Posterior vena cava (tissue), 2 donors: ENCODE measurements at regions not wholly inside any gene's neighbourhood (a gene's known extent, or its start where the extent isn't known, plus 50 kb on each side); places are given as distances from the start of the nearest gene placed in this dataset.
"Not testable (repeated sequence)": the region's sequence is repeated elsewhere in the genome, so short reads cannot be mapped to it uniquely, and the experiment has no call there.

Experiments used
- DNase-seq: peaks from one replicate; pipeline ENCODE4 v3.0.0-alpha.2; 2020; ENCODE audit warnings: low spot score
- intact Hi-C, 2 donors: fragments of 100-400 bp; cut with DNase I; formaldehyde crosslinking; loops; one replicate each; pipeline versions ENCODE4 v1.14.1 to v1.14.2; 2022 to 2023
- donor health status: DM: yes; HTN: yes; CAD: no.
- donor health status: DM: yes; HTN: yes; CAD: no.

DNA sequence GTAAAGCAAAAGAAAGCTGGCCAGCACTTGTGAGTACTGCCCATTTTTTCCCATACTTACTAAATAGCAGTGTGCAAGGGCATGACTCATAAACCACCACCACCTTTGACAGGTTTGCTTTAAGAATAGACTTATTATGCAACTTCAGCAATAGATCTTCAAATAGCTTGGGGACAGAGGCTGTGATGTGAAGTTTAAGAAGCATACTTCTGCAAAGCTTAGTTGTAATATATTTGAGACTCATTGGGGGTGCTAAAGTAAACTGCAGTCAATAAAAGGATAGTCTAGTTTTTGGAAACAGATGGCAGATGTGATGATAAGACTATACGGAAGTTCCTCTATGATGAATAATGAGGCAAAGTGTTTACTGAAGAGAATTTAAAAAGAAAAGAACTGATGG lies 210.0 kb downstream of the PLA2G4A start:
- intact Hi-C loops, result no loop called here
- DNase-seq, result no peak

DNA sequence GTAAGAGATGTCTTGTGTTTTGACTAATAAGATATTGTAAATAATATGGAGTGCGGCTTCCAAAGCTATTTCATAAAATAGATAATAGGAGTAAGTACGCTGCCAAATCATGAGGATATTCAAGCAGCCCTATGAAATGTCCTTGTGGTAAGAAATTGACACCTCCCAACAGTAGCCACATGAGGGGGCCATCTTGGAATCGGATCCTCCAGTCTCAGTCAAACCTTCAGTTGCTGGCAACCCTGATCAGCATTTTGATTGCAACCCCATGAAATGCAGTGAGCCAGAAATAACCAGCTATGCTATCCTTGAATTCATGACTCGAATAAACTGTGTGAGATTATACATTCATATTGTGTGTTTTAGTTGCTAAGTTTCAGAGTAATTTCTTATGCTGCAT lies 212.4 kb downstream of the PLA2G4A start:
- intact Hi-C loops, result no loop called here

DNA sequence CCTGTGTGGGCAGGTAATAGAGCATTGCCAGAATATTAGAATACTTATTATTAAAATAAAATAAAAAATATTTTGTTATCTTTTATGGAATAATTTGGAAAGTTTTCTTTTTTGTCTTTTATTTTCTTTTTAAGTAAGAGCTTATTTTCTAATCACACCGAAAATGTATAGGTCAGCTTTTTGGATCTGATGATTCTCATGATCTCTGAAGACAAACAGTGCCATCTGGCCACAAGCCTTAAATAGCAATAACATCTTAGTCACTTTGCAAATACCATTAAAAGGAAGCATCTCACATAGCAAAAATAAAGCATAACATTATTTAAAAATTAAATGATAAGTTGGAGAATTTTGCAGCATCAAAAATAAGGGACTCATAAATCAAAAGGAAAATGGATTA lies 213.8 kb downstream of the PLA2G4A start:
- intact Hi-C loops, result no loop called here
- no peak for DNase-seq

More for the DNA sequence above, 212.4 kb downstream of the PLA2G4A start:
- DNase-seq, result no peak

DNA sequence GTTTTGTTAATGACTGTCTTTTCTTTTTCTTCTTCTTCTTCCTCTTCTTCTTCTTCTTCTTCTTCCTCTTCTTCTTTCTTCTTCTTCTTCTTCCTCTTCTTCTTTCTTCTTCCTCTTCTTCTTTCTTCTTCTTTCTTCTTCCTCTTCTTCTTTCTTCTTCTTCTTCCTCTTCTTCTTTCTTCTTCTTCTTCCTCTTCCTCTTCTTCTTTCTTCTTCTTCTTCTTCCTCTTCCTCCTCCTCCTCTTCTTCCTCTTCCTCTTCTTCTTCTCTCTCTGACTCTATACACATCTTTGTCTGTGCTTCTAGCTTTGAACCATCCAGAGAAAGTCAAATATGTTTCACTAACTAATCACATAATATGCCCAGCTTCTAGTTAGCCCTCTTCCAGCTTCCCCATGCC lies 214.7 kb downstream of the PLA2G4A start:
- DNase-seq, intact Hi-C loops: not testable (repeated sequence)

DNA sequence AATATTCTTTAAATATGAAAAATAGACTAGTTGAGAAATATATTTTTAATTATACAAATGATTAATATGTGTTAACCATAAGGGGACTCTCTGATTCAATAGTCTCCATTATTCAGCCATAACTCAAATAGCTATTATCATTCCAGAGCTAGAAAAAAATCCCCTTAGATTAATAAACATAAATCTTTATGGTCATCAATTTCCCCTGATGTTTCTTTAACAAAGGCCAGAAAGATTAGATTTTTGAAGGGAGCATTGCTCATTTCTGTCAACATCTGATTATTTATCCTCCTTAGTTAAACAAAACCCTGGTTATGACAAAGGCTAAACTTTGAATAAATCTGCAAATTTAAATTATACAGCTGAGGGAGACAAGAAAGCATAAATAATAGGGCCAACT lies 215.7 kb downstream of the PLA2G4A start:
- intact Hi-C loops, result no loop called here
- DNase-seq, result no peak

DNA sequence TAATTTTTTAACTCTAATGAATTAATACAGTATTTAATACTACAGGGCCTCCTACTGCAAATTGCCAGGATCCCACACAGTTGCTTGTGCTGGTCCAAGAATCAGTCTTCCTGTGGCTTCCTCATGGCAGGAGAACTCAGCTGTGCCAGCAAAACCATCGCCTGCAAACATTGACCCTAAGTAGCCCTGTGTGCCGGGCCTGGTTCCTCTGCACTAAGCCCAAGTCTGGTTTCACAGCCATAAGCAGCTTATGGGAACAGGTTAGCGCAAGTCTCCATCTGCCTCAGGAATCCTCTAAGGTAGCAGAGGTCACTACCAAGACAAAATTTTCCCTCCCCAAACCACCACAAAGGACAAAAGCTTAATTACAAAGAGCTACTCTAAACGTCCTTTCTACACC lies 216.6 kb downstream of the PLA2G4A start:
- no peak for DNase-seq
- intact Hi-C loops, result no loop called here

DNA sequence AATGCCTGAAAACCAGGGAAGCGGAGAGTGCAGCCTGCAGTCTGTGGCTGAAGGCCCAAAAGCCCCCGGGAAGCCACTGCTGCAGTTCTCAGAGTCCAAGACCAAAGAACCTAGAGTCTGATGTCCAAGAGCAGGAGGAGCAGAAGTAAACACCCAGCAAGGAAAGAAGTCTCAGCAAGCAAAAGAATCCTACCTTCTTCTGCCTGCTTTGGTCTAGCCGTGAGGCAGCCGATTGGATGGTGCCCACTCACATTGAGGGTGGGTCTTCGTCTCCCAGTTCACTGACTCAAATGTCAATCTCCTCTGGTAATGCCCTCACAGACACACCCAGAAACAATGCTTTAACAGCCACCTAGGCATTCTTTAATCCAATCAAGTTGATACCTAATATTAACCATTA lies 217.5 kb downstream of the PLA2G4A start:
- intact Hi-C loops, result no loop called here
- no peak for DNase-seq

DNA sequence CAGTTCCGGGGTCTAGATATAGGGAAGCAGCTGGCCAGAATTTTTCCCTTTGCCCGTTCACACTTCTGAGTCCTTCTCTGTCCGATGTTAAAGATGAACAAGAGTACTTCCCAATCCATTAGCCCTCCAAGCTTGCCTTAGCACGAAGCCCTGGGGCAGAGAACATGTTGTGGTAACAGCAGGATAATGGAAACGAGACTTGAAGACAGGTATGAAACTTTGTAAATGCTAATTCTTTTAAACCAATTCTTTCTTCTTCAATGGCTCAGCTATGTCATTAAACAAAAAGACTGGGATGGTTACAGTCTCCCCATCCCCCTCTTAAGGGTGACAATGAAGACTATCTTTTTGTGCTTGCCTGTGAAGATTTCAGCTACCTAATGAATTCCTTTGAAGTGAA lies 218.5 kb downstream of the PLA2G4A start:
- DNase-seq, result no peak
- intact Hi-C loops, result no loop called here

DNA sequence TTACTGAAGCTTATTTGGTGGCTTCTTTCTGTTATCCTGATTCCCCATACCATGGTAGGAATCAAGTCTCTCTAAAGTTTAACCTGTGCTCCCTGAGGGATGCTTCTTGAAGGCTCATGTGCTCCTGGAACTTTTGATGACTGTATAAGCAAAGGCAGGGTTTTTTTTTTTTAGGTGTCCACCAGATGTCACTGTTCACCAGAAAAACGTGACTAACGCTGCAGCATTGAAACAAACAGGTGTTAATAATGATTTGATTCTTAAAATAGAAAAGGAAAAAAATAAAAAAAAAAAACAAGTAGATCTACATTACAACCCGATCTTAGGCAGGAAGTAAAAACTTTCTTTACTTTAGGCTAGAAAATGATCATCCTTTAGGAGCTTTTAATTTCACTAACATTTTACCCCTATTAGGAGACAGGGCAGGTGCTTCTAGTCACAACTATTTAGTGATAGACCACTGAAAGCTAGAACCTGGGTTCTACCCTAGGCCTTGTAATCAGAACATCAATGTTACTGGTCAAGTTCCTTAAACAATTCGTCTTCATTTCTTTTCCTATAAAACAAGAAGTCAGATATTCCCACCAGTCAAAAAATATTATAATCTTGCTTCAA lies 223.0 kb downstream of the PLA2G4A start:
- intact Hi-C loops, result no loop called here
- DNase-seq, result no peak

DNA sequence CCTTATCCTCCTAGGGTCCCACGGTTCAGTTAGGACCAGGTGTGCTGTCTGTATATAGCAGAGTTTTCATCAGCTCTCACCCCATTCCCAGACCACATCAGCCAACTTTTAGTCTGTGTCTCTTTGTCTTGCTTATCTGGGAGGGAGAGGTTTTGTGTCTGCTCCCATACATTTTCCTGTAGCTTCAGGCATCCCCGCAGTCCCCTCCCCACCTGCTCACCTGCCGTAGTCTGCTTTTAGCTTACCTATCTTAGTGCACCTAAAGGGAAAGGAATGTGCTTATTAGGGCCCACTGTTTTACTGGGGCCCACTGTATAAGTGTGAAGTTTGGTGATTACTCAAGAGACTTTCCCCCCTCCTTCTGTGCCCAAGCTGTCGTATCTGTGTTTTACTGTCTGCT lies 225.1 kb downstream of the PLA2G4A start:
- intact Hi-C loops, result no loop called here
- no peak for DNase-seq

DNA sequence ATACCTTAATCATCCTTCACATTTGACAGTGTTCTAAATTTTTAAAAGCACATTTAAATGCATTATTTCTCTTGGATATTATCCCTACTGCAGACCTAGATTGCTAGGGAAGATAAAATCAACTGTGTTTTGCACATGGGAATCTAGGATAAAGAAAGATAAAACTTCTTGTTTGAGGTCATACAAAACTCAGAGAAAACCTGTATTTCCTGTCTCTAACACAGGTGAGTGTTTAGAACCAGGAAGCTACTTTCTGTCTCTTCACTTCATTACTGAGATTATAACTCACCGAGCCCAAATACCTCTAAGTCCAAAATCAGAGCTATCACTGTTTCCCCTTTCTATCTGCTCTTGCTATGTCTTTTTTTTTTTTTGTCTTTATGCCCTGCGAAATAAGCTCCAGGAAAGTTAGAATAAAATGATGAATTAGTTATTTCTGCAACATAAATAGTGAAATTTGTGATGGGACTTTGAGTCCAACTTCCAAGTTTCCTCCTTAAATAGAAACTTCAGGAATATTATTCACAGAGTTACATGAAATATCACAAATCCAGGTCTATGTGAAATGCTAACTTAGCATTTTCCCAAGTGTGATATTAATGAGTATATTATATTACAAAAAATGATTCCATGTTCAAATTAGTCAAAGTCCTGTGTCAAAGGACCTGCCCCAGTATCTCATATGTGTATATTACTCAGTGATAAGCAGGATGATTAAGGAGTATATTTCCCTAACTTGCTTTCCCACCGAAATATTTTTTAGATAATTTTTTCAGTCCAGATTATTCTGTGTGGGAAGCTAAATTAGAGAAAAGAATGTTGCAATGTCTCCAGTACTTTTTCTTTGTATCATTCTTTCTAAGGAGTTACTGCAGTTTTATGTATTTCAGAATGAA lies 226.4 kb downstream of the PLA2G4A start:
- intact Hi-C loops, result no loop called here
- no peak for DNase-seq

DNA sequence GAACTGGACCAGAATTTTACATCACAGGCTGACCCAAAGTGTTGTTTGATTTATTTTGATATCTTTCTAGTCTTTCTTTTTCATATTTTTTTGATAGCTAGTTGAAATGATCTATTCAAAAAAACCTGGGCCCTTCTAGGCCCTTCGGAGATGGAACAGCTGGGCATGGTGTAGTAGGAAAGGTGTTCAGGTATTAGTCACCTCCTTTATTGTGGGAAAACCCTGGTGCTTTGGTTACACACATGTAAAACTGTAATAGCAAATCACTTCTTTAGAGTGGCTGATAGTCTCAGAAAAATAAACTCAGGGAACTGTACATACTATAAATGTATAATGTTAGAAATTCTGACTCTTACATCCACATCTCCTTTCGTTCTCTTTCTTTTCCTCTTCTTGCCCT lies 234.5 kb downstream of the PLA2G4A start:
- no peak for DNase-seq
- intact Hi-C loops, result no loop called here

DNA sequence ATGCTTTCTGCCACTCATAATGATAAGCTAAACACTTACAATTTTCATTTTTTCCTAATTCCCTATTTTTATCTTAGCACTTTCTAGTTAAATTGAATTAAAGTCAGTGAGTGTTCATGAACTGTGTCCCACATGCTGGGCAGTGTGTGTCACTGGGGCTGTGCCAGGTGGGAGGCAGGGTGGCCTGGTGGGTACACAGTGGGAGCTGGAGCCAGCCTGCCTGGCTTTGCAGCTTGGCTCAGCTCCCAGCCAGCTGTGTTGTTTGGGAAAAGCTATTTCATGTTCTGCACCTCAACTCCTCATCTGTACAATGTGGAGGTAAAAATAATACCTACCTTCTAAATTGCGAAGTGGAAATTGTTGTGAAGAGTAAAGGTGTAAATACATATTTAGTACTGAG lies 238.4 kb downstream of the PLA2G4A start:
- intact Hi-C loops, result no loop called here
- no peak for DNase-seq

DNA sequence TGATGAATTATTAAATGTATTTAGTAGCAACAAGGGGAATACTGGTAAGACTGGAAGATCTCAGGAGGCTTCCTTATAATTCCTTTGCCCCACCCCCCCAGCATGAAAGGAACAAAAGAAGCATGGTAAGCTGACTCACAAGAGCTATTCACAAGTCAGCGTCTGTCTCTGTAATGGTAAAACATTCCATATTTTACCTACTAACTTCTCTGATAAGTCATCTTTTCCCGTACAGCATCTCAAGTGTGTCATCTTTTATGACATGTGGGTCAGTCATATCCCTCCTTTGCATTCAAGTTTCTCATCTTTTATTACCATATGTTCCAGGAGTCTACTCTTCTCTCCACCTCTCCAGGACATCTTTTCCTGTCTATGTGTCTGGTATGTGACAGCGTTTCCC lies 241.3 kb downstream of the PLA2G4A start:
- intact Hi-C loops, result no loop called here

DNA sequence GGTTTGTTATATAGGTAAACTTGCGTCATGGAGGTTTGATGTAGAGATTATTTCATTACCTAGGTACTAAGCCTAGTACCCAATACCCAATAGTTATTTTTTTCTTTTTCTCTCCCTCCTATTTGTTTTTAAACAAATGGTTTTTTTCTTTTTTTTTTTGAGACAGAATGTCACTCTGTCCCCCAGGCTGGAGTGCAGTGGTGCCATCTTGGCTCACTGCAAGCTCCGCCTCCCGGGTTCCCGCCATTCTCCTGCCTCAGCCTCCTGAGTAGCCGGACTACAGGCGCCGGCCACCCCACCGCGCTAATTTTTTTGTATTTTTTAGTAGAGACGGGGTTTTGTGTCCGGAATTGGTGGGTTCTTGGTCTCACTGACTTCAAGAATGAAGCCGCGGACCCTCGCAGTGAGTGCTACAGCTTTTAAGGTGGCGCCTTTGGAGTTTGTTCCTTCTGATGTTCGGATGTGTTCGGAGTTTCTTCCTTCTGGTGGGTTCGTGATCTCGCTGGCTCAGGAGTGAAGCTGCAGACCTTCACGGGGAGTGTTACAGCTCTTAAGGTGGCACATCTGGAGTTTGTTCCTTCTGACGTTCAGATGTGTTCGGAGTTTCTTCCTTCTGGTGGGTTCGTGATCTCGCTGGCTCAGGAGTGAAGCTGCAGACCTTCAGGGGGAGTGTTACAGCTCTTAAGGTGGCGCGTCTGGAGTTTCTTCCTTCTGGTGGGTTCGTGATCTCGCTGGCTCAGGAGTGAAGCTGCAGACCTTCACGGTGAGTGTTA lies 243.7 kb downstream of the PLA2G4A start:
- intact Hi-C loops, DNase-seq: not testable (repeated sequence)

More for the DNA sequence above, 241.3 kb downstream of the PLA2G4A start:
- DNase-seq, result no peak

DNA sequence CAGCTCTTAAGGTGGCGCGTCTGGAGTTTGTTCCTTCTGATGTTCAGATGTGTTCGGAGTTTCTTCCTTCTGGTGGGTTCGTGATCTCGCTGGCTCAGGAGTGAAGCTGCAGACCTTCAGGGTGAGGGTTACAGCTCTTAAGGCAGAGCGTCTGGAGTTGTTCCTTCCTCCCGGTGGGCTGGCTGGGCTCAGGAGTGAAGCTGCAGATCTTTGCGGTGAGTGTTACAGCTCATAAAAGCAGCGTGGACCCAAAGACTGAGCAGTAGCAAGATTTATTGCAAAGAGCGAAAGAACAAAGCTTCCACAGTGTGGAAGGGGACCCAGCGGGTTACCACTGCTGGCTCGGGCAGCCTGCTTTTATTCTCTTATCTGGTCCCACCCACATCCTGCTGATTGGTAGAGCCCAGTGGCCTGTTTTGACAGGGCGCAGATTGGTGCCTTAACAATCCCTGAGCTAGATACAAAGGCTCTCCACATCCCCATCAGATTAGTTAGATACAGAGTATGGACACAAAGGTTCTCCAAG lies 244.3 kb downstream of the PLA2G4A start:
- intact Hi-C loops, result not testable (repeated sequence)

DNA sequence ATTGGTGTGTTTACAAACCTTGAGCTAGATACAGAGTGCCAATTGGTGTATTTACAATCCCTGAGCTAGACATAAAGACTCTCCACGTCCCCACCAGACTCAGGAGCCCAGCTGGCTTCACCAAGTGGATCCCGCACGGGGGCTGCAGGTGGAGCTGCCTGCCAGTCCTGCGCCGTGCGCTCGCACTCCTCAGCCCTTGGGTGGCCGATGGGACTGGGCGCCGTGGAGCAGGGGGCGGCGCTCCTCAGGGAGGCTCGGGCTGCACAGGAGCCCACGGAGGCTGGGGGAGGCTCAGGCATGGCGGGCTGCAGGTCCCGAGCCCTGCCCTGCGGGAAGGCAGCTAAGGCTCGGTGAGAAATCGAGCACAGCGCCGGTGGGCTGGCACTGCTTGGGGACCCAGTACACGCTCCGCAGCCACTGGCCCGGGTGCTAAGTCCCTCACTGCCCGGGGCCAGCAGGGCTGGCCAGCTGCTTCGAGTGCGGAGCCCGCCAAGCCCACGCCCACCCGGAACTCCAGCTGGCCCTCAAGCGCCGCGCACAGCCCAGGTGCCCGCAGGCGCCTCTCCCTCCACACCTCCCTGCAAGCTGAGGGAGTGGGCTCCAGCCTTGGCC lies 245.0 kb downstream of the PLA2G4A start:
- intact Hi-C loops, result not testable (repeated sequence)

More for the DNA sequence above, 244.3 kb downstream of the PLA2G4A start:
- not testable (repeated sequence) for DNase-seq

DNA sequence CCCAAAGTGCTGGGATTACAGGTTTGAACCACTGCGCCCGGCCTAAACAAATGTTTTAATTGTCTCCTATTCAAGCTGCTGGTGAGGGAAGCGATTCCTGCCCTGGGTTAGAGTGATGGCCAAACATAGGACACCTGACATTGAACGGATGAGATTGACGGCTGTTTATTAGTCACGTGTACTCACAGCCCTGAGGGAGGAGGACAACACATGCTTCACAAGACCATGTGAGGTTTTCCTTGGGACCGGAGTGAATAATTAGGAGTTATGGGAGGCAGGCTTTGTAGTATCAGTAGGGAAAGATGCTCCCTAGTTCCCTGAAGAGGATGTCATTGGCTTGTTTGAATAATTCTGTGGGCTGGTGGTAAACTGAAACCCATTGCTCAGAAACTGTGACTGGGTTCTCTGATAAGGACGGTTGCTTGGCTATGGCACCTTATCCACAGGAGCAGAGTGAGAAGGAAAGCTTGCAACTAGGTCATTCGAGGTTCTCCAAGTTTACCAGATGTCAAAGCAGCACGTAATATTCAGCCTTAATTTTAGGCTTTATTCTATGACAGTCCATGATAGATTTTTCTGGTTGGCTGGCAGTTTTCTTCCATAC lies 245.8 kb downstream of the PLA2G4A start:
- no peak for DNase-seq
- intact Hi-C loops, result no loop called here

More for the DNA sequence above, 245.0 kb downstream of the PLA2G4A start:
- DNase-seq, result not testable (repeated sequence)

DNA sequence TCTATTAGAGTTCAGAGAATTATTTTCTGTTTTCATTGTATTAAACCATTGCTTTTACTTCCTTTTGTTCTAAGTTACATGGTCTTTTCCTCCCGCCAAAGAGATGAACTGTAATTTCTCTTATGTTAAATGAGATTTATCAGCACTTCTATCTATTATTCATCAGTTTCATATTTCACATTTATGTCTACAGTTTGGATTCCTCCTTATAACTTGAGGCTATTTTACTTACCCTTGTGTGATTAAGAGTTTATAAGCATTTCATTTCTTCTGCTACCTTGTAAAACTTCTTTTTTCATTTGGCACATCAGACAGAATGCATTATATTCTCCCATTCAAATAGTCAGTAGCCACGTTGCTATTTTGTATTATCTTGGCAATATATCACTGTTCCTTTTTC lies 248.2 kb downstream of the PLA2G4A start:
- no peak for DNase-seq
- intact Hi-C loops, result no loop called here
